ENCODE measurements at regions not wholly inside any gene's neighbourhood (a gene's known extent, or its start where the extent isn't known, plus 50 kb on each side); places are given as distances from the start of the nearest gene placed in this dataset.

- Histone ChIP-seq H3K4me3 (ENCODE audit: low read length) (no peak overlapping the region), H3K36me3 (ENCODE audit: control insufficient read depth, insufficient read depth, low read length) (no peaks in the 10 kb centered on the region), H3K4me1 (ENCODE audit: control insufficient read depth, insufficient read depth, low read length) (no peaks in the 10 kb centered on the region), H3K27me3 (ENCODE audit: control insufficient read depth, insufficient read depth, low read length) (no peaks in the 10 kb centered on the region), H3K27ac (ENCODE audit: low read length) (no peak overlapping the region), H3K9me3 (ENCODE audit: control insufficient read depth, low read depth, low read length) (no peaks in the 10 kb centered on the region)
- no CpG with 5 or more reads among the region's 11 CpGs for WGBS (ENCODE audit: insufficient coverage, low lambda C conversion rate)
- DNase-seq, result no peak
These were observed 271.8 kb upstream of the MTNR1B start for GRCh38 chr11:92697461-92698312.

GRCh38 chr11:92698742-92699141, 270.7 kb upstream of the MTNR1B start:
- Histone ChIP-seq H3K27me3 (ENCODE audit: control insufficient read depth, insufficient read depth, low read length) (no peaks in the 10 kb centered on the region), H3K9me3 (ENCODE audit: control insufficient read depth, low read depth, low read length) (no peaks in the 10 kb centered on the region), H3K27ac (ENCODE audit: low read length) (no peak overlapping the region), H3K36me3 (ENCODE audit: control insufficient read depth, insufficient read depth, low read length) (no peaks in the 10 kb centered on the region), H3K4me1 (ENCODE audit: control insufficient read depth, insufficient read depth, low read length) (no peaks in the 10 kb centered on the region), H3K4me3 (ENCODE audit: low read length) (no peak overlapping the region)
- no peak for DNase-seq
- no CpG with 5 or more reads among the region's 2 CpGs for WGBS (ENCODE audit: insufficient coverage, low lambda C conversion rate)

GRCh38 chr11:92702037-92702804, 267.2 kb upstream of the MTNR1B start:
- 40% methylated on average over 1 of the region's 8 CpGs for WGBS (ENCODE audit: insufficient coverage, low lambda C conversion rate)
- H3K4me3 ChIP-seq (ENCODE audit: low read length), result no peak overlapping the region
- no peak overlapping the region for H3K27ac ChIP-seq (ENCODE audit: low read length)
- no peaks in the 10 kb centered on the region for H3K4me1 ChIP-seq (ENCODE audit: control insufficient read depth, insufficient read depth, low read length)
- peak in 1 of 2 donors; percentile 1 for DNase-seq
- peaks cover 9% of the 10 kb centered on the region for H3K9me3 ChIP-seq (ENCODE audit: control insufficient read depth, low read depth, low read length)
- no peaks in the 10 kb centered on the region for H3K36me3 ChIP-seq (ENCODE audit: control insufficient read depth, insufficient read depth, low read length)
- no peaks in the 10 kb centered on the region for H3K27me3 ChIP-seq (ENCODE audit: control insufficient read depth, insufficient read depth, low read length)

GRCh38 chr11:92702805-92703448, 266.5 kb upstream of the MTNR1B start:
- Histone ChIP-seq H3K27ac (ENCODE audit: low read length) (no peak overlapping the region), H3K36me3 (ENCODE audit: control insufficient read depth, insufficient read depth, low read length) (no peaks in the 10 kb centered on the region), H3K27me3 (ENCODE audit: control insufficient read depth, insufficient read depth, low read length) (no peaks in the 10 kb centered on the region), H3K4me3 (ENCODE audit: low read length) (no peak overlapping the region), H3K4me1 (ENCODE audit: control insufficient read depth, insufficient read depth, low read length) (no peaks in the 10 kb centered on the region), H3K9me3 (ENCODE audit: control insufficient read depth, low read depth, low read length) (peaks cover 9% of the 10 kb centered on the region)
- DNase-seq, result no peak

GRCh38 chr11:92703449-92703830, 266.0 kb upstream of the MTNR1B start:
- Histone ChIP-seq H3K27me3 (ENCODE audit: control insufficient read depth, insufficient read depth, low read length) (no peaks in the 10 kb centered on the region), H3K36me3 (ENCODE audit: control insufficient read depth, insufficient read depth, low read length) (no peaks in the 10 kb centered on the region), H3K27ac (ENCODE audit: low read length) (no peak overlapping the region), H3K9me3 (ENCODE audit: control insufficient read depth, low read depth, low read length) (peaks cover 9% of the 10 kb centered on the region), H3K4me1 (ENCODE audit: control insufficient read depth, insufficient read depth, low read length) (no peaks in the 10 kb centered on the region), H3K4me3 (ENCODE audit: low read length) (no peak overlapping the region)
- WGBS (ENCODE audit: insufficient coverage, low lambda C conversion rate), result 100% methylated on average over 1 of the region's 3 CpGs
- no peak for DNase-seq

- DNase-seq, result no peak
- no peak overlapping the region for H3K4me3 ChIP-seq (ENCODE audit: low read length)
- no CpG with 5 or more reads among the region's 3 CpGs for WGBS (ENCODE audit: insufficient coverage, low lambda C conversion rate)
- no peaks in the 10 kb centered on the region for H3K4me1 ChIP-seq (ENCODE audit: control insufficient read depth, insufficient read depth, low read length)
- H3K9me3 ChIP-seq (ENCODE audit: control insufficient read depth, low read depth, low read length), result peaks cover 9% of the 10 kb centered on the region
- H3K27me3 ChIP-seq (ENCODE audit: control insufficient read depth, insufficient read depth, low read length), result no peaks in the 10 kb centered on the region
- H3K27ac ChIP-seq (ENCODE audit: low read length), result no peak overlapping the region
- H3K36me3 ChIP-seq (ENCODE audit: control insufficient read depth, insufficient read depth, low read length), result no peaks in the 10 kb centered on the region
These were observed 262.3 kb upstream of the MTNR1B start for GRCh38 chr11:92707173-92707619.

- no peaks in the 10 kb centered on the region for H3K36me3 ChIP-seq (ENCODE audit: control insufficient read depth, insufficient read depth, low read length)
- no peak overlapping the region for H3K4me3 ChIP-seq (ENCODE audit: low read length)
- no peak for DNase-seq
- H3K4me1 ChIP-seq (ENCODE audit: control insufficient read depth, insufficient read depth, low read length), result no peaks in the 10 kb centered on the region
- H3K27me3 ChIP-seq (ENCODE audit: control insufficient read depth, insufficient read depth, low read length), result no peaks in the 10 kb centered on the region
- H3K27ac ChIP-seq (ENCODE audit: low read length), result no peak overlapping the region
- peaks cover 9% of the 10 kb centered on the region for H3K9me3 ChIP-seq (ENCODE audit: control insufficient read depth, low read depth, low read length)
- no CpG with 5 or more reads among the region's 1 CpG for WGBS (ENCODE audit: insufficient coverage, low lambda C conversion rate)
These were observed 261.8 kb upstream of the MTNR1B start for GRCh38 chr11:92707665-92708064.

- no CpG with 5 or more reads among the region's 4 CpGs for WGBS (ENCODE audit: insufficient coverage, low lambda C conversion rate)
- Histone ChIP-seq H3K9me3 (ENCODE audit: control insufficient read depth, low read depth, low read length) (peaks cover 9% of the 10 kb centered on the region), H3K4me3 (ENCODE audit: low read length) (no peak overlapping the region), H3K27me3 (ENCODE audit: control insufficient read depth, insufficient read depth, low read length) (no peaks in the 10 kb centered on the region), H3K27ac (ENCODE audit: low read length) (no peak overlapping the region), H3K4me1 (ENCODE audit: control insufficient read depth, insufficient read depth, low read length) (no peaks in the 10 kb centered on the region), H3K36me3 (ENCODE audit: control insufficient read depth, insufficient read depth, low read length) (no peaks in the 10 kb centered on the region)
- no peak for DNase-seq
These were observed 260.1 kb upstream of the MTNR1B start for GRCh38 chr11:92709329-92709728.

GRCh38 chr11:92711926-92712325, 257.5 kb upstream of the MTNR1B start:
- no peaks in the 10 kb centered on the region for H3K4me1 ChIP-seq (ENCODE audit: control insufficient read depth, insufficient read depth, low read length)
- no peak overlapping the region for H3K27ac ChIP-seq (ENCODE audit: low read length)
- DNase-seq, result no peak
- H3K9me3 ChIP-seq (ENCODE audit: control insufficient read depth, low read depth, low read length), result no peaks in the 10 kb centered on the region
- no CpG with 5 or more reads among the region's 4 CpGs for WGBS (ENCODE audit: insufficient coverage, low lambda C conversion rate)
- H3K36me3 ChIP-seq (ENCODE audit: control insufficient read depth, insufficient read depth, low read length), result no peaks in the 10 kb centered on the region
- no peak overlapping the region for H3K4me3 ChIP-seq (ENCODE audit: low read length)
- H3K27me3 ChIP-seq (ENCODE audit: control insufficient read depth, insufficient read depth, low read length), result no peaks in the 10 kb centered on the region

- Histone ChIP-seq H3K27me3 (ENCODE audit: control insufficient read depth, insufficient read depth, low read length) (no peaks in the 10 kb centered on the region), H3K4me3 (ENCODE audit: low read length) (no peak overlapping the region), H3K9me3 (ENCODE audit: control insufficient read depth, low read depth, low read length) (no peaks in the 10 kb centered on the region), H3K4me1 (ENCODE audit: control insufficient read depth, insufficient read depth, low read length) (no peaks in the 10 kb centered on the region), H3K27ac (ENCODE audit: low read length) (no peak overlapping the region), H3K36me3 (ENCODE audit: control insufficient read depth, insufficient read depth, low read length) (no peaks in the 10 kb centered on the region)
- WGBS (ENCODE audit: insufficient coverage, low lambda C conversion rate), result no CpG with 5 or more reads among the region's 1 CpG
- no peak for DNase-seq
These were observed 255.3 kb upstream of the MTNR1B start for GRCh38 chr11:92714111-92714510.

All from large intestine (tissue), 3 donors.